Left lung (tissue), 4 donors: ENCODE measurements at regions not wholly inside any gene's neighbourhood (a gene's known extent, or its start where the extent isn't known, plus 50 kb on each side); places are given as distances from the start of the nearest gene placed in this dataset.

Source experiments
- ATAC-seq: fragments of 200-7000 bp; cut with Tn5 transposase; one replicate; pipeline ENCODE4 v1.9.1; 2020; ENCODE audit warnings: moderate library complexity
- DNase-seq, 4 donors: peaks; one replicate each; pipeline ENCODE4 v3.0.0-alpha.2; 2013 to 2020
- H3K27ac ChIP-seq, 2 donors: fragments of 200-600 bp; sonication (generic) in 1 of 2; one replicate each; pipeline versions ENCODE4 v1.5.0 to v1.8.0; 2020 to 2021
- H3K27me3 ChIP-seq, 2 donors: fragments of 200-600 bp; sonication (generic) in 1 of 2; one replicate each; pipeline versions ENCODE4 v1.5.0 to v1.8.0; 2020 to 2021
- H3K36me3 ChIP-seq, 2 donors: fragments of 200-600 bp; sonication (generic) in 1 of 2; one replicate each; pipeline versions ENCODE4 v1.5.0 to v1.8.0; 2020 to 2021
- H3K4me1 ChIP-seq, 2 donors: fragments of 200-600 bp; one replicate each; pipeline ENCODE4 v1.8.0; 2021
- H3K4me3 ChIP-seq, 2 donors: fragments of 200-600 bp; sonication (generic) in 1 of 2; one replicate each; pipeline versions ENCODE4 v1.5.0 to v1.8.0; 2020 to 2021; ENCODE audit warnings: mild to moderate bottlenecking in 1 of 2
- H3K9me3 ChIP-seq, 2 donors: fragments of 200-600 bp; sonication (generic) in 1 of 2; one replicate each; pipeline versions ENCODE4 v1.5.0 to v1.8.0; 2020 to 2021
- CTCF ChIP-seq, 2 donors: fragments of 200-600 bp; sonication (generic) in 1 of 2; IDR thresholded peaks; one replicate each; pipeline versions ENCODE4 v1.5.0 to v1.8.0; 2021; ENCODE audit warnings: antibody characterized with exemption in 2 of 2
- intact Hi-C, 2 donors: fragments of 100-400 bp; cut with DNase I; formaldehyde crosslinking; loops; one replicate each; pipeline versions ENCODE4 v1.11.2 to v1.14.2; 2022
- donor health status: DM: no; HTN: yes; CAD: no.
- donor health status: DM: no; HTN: no; CAD: no.

- H3K36me3 ChIP-seq, result no peaks in the 10 kb centered on the region
- no peak for ATAC-seq
- DNase-seq, result no peak
- no peaks in the 10 kb centered on the region for H3K9me3 ChIP-seq
- no peaks in the 10 kb centered on the region for H3K27me3 ChIP-seq
- peaks cover 10 to 30% of the 10 kb centered on the region in 2 donors for H3K4me1 ChIP-seq
- intact Hi-C loops, result no loop called here
- no peak for TF ChIP-seq CTCF (IDR thresholded peaks at IDR 0.05)
- H3K27ac ChIP-seq, result no peak overlapping the region
- no peak overlapping the region for H3K4me3 ChIP-seq
These were observed 117.4 kb upstream of the SLC38A2 start for GRCh38 chr12:46489951-46490388.

GRCh38 chr12:46487567-46488131, 115.1 kb upstream of the SLC38A2 start:
- no peak overlapping the region for H3K4me3 ChIP-seq
- ATAC-seq (peak; percentile 16), DNase-seq (no peak)
- H3K36me3 ChIP-seq, result no peaks in the 10 kb centered on the region
- H3K27ac ChIP-seq, result peak overlapping the region in 1 of 2 donors; percentile 86
- H3K27me3 ChIP-seq, result no peaks in the 10 kb centered on the region
- peaks cover 6 to 38% of the 10 kb centered on the region in 2 donors for H3K4me1 ChIP-seq
- intact Hi-C loops, result no loop called here
- no peak for TF ChIP-seq CTCF (IDR thresholded peaks at IDR 0.05)
- H3K9me3 ChIP-seq, result no peaks in the 10 kb centered on the region

- intact Hi-C loops, result no loop called here
- Histone ChIP-seq H3K9me3 (no peaks in the 10 kb centered on the region), H3K4me1 (peaks cover 0 to 29% of the 10 kb centered on the region in 2 donors), H3K27me3 (no peaks in the 10 kb centered on the region), H3K4me3 (no peak overlapping the region), H3K36me3 (no peaks in the 10 kb centered on the region), H3K27ac (peak overlapping the region in 1 of 2 donors; percentile 86)
- DNase-seq, result no peak
- no peak for ATAC-seq
- TF ChIP-seq CTCF (IDR thresholded peaks at IDR 0.05), result no peak
These were observed 114.0 kb upstream of the SLC38A2 start for GRCh38 chr12:46486588-46486987.

GRCh38 chr12:46485853-46486252, 113.3 kb upstream of the SLC38A2 start:
- Histone ChIP-seq H3K36me3 (no peaks in the 10 kb centered on the region), H3K27me3 (no peaks in the 10 kb centered on the region), H3K4me3 (no peak overlapping the region), H3K4me1 (peaks cover 0 to 28% of the 10 kb centered on the region in 2 donors), H3K27ac (no peak overlapping the region), H3K9me3 (no peaks in the 10 kb centered on the region)
- ATAC-seq, result no peak
- no peak for DNase-seq
- intact Hi-C loops, result no loop called here
- no peak for TF ChIP-seq CTCF (IDR thresholded peaks at IDR 0.05)

- Histone ChIP-seq H3K27me3 (no peaks in the 10 kb centered on the region), H3K4me1 (peaks cover 0 to 28% of the 10 kb centered on the region in 2 donors), H3K4me3 (no peak overlapping the region), H3K27ac (no peak overlapping the region), H3K9me3 (no peaks in the 10 kb centered on the region), H3K36me3 (no peaks in the 10 kb centered on the region)
- ATAC-seq (no peak), DNase-seq (no peak)
- TF ChIP-seq CTCF (IDR thresholded peaks at IDR 0.05), result no peak
- intact Hi-C loops, result no loop called here
These were observed 112.0 kb upstream of the SLC38A2 start for GRCh38 chr12:46484396-46485061.
